KOPT-K1 (cell line): ENCODE measurements at regions not wholly inside any gene's neighbourhood (a gene's known extent, or its start where the extent isn't known, plus 50 kb on each side); places are given as distances from the start of the nearest gene placed in this dataset.
"Not testable (repeated sequence)": the region's sequence is repeated elsewhere in the genome, so short reads cannot be mapped to it uniquely, and the experiment has no call there.

Experiments
- H3K27ac ChIP-seq: fragments of 200-600 bp; sonication (generic); 2 replicates; pipeline ENCODE4 v1.5.1; 2016; ENCODE audit warnings: antibody characterized with exemption, mild to moderate bottlenecking, low read depth, low read length; ENCODE audit not compliant: poor library complexity, severe bottlenecking
- H3K36me3 ChIP-seq: fragments of 200-600 bp; sonication (generic); 2 replicates; pipeline ENCODE4 v1.5.1; 2017; ENCODE audit warnings: antibody characterized with exemption, mild to moderate bottlenecking, low read length, moderate library complexity; ENCODE audit not compliant: insufficient read depth
- H3K9me3 ChIP-seq: fragments of 200-600 bp; sonication (generic); 2 replicates; pipeline ENCODE4 v1.5.1; 2017; ENCODE audit warnings: antibody characterized with exemption, low read length, mild to moderate bottlenecking; ENCODE audit not compliant: insufficient read depth, poor library complexity, severe bottlenecking

GRCh38 chr16:85202631-85203461 is 90.6 kb upstream of the CIBAR2 start:
- no peaks in the 10 kb centered on the region for H3K9me3 ChIP-seq
- no peaks in the 10 kb centered on the region for H3K36me3 ChIP-seq
- H3K27ac ChIP-seq = no peak overlapping the region

GRCh38 chr16:85203462-85203813 is 91.2 kb upstream of the CIBAR2 start:
- Histone ChIP-seq H3K36me3 (no peaks in the 10 kb centered on the region), H3K27ac (no peak overlapping the region), H3K9me3 (no peaks in the 10 kb centered on the region)

- Histone ChIP-seq H3K9me3 (no peaks in the 10 kb centered on the region), H3K27ac (no peak overlapping the region), H3K36me3 (no peaks in the 10 kb centered on the region)
These were observed 92.2 kb upstream of the CIBAR2 start for GRCh38 chr16:85204242-85205010.

GRCh38 chr16:85205257-85205656 is 93.0 kb upstream of the CIBAR2 start:
- not testable (repeated sequence) for H3K27ac ChIP-seq, H3K36me3 ChIP-seq, H3K9me3 ChIP-seq

GRCh38 chr16:85205747-85206471 is 93.6 kb upstream of the CIBAR2 start:
- no peak overlapping the region for H3K27ac ChIP-seq

GRCh38 chr16:85206472-85207356 is 94.4 kb upstream of the CIBAR2 start:
- no peak overlapping the region for H3K27ac ChIP-seq
- H3K36me3 ChIP-seq = no peaks in the 10 kb centered on the region
- H3K9me3 ChIP-seq = no peaks in the 10 kb centered on the region

More at GRCh38 chr16:85205747-85206471, 93.6 kb upstream of the CIBAR2 start:
- Histone ChIP-seq H3K36me3 (no peaks in the 10 kb centered on the region), H3K9me3 (no peaks in the 10 kb centered on the region)

- H3K27ac ChIP-seq = no peak overlapping the region
- no peaks in the 10 kb centered on the region for H3K36me3 ChIP-seq
- no peaks in the 10 kb centered on the region for H3K9me3 ChIP-seq
These were observed 95.2 kb upstream of the CIBAR2 start for GRCh38 chr16:85207357-85207921.

- H3K9me3 ChIP-seq = no peaks in the 10 kb centered on the region
- no peak overlapping the region for H3K27ac ChIP-seq
- H3K36me3 ChIP-seq = no peaks in the 10 kb centered on the region
These were observed 95.9 kb upstream of the CIBAR2 start for GRCh38 chr16:85208181-85208580.

GRCh38 chr16:85208643-85209520 is 96.6 kb upstream of the CIBAR2 start:
- Histone ChIP-seq H3K9me3 (no peaks in the 10 kb centered on the region), H3K27ac (no peak overlapping the region), H3K36me3 (no peaks in the 10 kb centered on the region)

- H3K27ac ChIP-seq = no peak overlapping the region
These were observed 97.4 kb upstream of the CIBAR2 start for GRCh38 chr16:85209526-85210121.

GRCh38 chr16:85210423-85211169 is 98.3 kb upstream of the CIBAR2 start:
- Histone ChIP-seq H3K27ac (no peak overlapping the region), H3K36me3 (no peaks in the 10 kb centered on the region), H3K9me3 (no peaks in the 10 kb centered on the region)

More at GRCh38 chr16:85209526-85210121, 97.4 kb upstream of the CIBAR2 start:
- H3K36me3 ChIP-seq = no peaks in the 10 kb centered on the region
- no peaks in the 10 kb centered on the region for H3K9me3 ChIP-seq

- Histone ChIP-seq H3K27ac (no peak overlapping the region), H3K36me3 (no peaks in the 10 kb centered on the region), H3K9me3 (no peaks in the 10 kb centered on the region)
These were observed 99.1 kb upstream of the CIBAR2 start for GRCh38 chr16:85211271-85211801.
